ENCODE measurements at regions not wholly inside any gene's neighbourhood (a gene's known extent, or its start where the extent isn't known, plus 50 kb on each side); places are given as distances from the start of the nearest gene placed in this dataset.

DNA sequence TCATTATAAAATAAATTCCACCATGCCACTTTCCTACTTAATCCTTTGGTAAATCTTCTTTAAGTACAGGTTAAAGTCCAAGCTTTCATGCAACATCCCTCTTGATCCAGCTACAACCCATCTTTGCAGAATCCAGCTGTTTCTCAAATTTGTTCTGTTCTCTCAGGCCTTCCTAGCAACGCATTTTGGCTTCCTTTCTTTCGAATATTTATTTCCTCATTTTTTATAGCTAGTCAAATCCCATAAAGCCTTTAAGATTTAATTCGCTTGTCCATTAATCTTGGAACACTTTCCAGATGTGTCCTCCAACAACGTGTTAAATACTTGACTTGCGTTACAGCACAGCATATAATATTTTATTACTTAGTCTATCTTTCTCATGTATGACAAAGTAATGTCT is 600.1 kb upstream of the CHORDC1 start:
- H3K36me3 ChIP-seq: no peaks in the 10 kb centered on the region
- ATAC-seq (ENCODE audit: insufficient number of reproducible peaks, low FRiP score, low read depth) (no peak), DNase-seq (ENCODE audit: low spot score) (no peak)
- no peak overlapping the region for H3K27ac ChIP-seq
- TF ChIP-seq, protein P1, sequence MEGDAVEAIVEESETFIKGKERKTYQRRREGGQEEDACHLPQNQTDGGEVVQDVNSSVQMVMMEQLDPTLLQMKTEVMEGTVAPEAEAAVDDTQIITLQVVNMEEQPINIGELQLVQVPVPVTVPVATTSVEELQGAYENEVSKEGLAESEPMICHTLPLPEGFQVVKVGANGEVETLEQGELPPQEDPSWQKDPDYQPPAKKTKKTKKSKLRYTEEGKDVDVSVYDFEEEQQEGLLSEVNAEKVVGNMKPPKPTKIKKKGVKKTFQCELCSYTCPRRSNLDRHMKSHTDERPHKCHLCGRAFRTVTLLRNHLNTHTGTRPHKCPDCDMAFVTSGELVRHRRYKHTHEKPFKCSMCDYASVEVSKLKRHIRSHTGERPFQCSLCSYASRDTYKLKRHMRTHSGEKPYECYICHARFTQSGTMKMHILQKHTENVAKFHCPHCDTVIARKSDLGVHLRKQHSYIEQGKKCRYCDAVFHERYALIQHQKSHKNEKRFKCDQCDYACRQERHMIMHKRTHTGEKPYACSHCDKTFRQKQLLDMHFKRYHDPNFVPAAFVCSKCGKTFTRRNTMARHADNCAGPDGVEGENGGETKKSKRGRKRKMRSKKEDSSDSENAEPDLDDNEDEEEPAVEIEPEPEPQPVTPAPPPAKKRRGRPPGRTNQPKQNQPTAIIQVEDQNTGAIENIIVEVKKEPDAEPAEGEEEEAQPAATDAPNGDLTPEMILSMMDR (IDR thresholded peaks at IDR 0.05): no peak
- H3K4me3 ChIP-seq: no peak overlapping the region
- H3K9me3 ChIP-seq: no peaks in the 10 kb centered on the region
- no peaks in the 10 kb centered on the region for H3K4me1 ChIP-seq (ENCODE audit: control insufficient read depth in 1 of 2, low read depth in 2 of 2)
- H3K27me3 ChIP-seq (replicated peaks; ENCODE audit: insufficient read depth): no peaks in the 10 kb centered on the region

DNA sequence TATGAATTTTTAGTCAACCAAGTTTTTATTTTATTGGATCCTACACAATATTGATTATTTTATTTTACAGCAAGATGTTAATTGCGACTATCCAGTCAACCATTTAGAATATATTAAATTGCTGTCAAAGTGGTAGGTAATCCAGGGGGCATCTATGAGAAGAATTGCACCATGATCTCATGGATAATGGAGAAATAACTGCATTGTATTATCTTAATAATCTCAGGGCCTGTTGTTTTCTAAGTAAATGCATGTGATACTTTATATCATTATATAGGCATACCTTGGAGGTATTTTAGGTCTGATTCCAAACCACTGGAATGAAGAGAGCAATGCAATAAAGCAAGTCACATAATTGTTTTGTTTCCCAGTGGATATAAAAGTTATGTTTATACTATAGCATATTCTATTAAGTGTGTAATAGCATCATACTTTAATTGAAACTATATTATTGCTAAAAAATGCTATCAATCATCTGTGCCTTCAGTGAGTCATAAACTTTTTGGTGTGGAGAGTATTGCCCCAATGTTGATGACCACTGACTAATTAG is 595.4 kb upstream of the CHORDC1 start:
- Histone ChIP-seq H3K36me3 (no peaks in the 10 kb centered on the region), H3K4me3 (no peak overlapping the region), H3K27ac (no peak overlapping the region), H3K27me3 (replicated peaks; ENCODE audit: insufficient read depth) (no peaks in the 10 kb centered on the region), H3K9me3 (no peaks in the 10 kb centered on the region), H3K4me1 (ENCODE audit: control insufficient read depth in 1 of 2, low read depth in 2 of 2) (no peaks in the 10 kb centered on the region)
- ATAC-seq (ENCODE audit: insufficient number of reproducible peaks, low FRiP score, low read depth) (no peak), DNase-seq (ENCODE audit: low spot score) (no peak)
- TF ChIP-seq, protein P1 (IDR thresholded peaks at IDR 0.05): no peak

DNA sequence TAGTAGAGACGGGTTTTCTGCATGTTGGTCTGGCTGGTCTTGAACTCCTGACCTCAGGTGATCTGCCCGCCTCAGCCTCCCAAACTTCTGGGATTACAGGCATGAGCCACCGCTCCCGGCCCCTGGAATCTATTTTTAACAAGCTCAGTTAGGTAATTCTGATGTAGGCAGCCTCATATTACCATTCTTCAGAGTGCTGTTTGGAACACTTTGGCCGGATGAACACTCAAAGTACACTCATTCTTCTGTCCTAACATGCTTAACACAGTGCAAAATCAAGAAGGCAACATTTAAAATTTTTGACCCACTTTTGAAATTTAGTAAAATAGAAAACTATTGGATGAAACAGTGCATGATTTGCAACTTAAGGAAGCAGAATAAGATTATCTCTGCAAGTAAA is 586.7 kb upstream of the CHORDC1 start:
- H3K4me3 ChIP-seq: no peak overlapping the region

DNA sequence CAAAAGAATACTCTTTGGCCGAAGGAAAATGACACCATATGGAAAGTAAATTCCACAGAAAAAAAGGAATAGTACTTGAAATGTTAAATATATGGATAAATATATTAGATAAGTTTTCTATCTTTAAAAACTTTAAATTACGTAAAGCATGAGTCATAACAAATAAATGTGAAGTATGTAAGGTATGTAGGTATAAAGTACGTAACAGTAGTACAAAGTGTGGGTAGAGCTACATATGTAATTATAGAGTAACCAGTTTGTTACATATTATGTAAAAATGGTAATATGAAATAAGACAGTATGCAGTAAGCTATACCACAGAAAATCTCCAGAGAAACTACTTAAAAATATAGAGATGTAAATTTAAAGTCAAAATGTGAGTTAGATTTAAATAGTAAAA is 582.3 kb upstream of the CHORDC1 start:
- TF ChIP-seq, protein P1 (IDR thresholded peaks at IDR 0.05): no peak
- H3K4me1 ChIP-seq (ENCODE audit: control insufficient read depth in 1 of 2, low read depth in 2 of 2): no peaks in the 10 kb centered on the region
- H3K27ac ChIP-seq: no peak overlapping the region
- no peaks in the 10 kb centered on the region for H3K9me3 ChIP-seq
- H3K36me3 ChIP-seq: no peaks in the 10 kb centered on the region
- DNase-seq (ENCODE audit: low spot score): no peak
- no peak overlapping the region for H3K4me3 ChIP-seq
- H3K27me3 ChIP-seq (replicated peaks; ENCODE audit: insufficient read depth): no peaks in the 10 kb centered on the region
- ATAC-seq (ENCODE audit: insufficient number of reproducible peaks, low FRiP score, low read depth): no peak

More for the DNA sequence above, 586.7 kb upstream of the CHORDC1 start:
- no peak for DNase-seq (ENCODE audit: low spot score)
- no peak for ATAC-seq (ENCODE audit: insufficient number of reproducible peaks, low FRiP score, low read depth)
- Histone ChIP-seq H3K36me3 (no peaks in the 10 kb centered on the region), H3K4me1 (ENCODE audit: control insufficient read depth in 1 of 2, low read depth in 2 of 2) (no peaks in the 10 kb centered on the region), H3K9me3 (no peaks in the 10 kb centered on the region), H3K27ac (no peak overlapping the region), H3K27me3 (replicated peaks; ENCODE audit: insufficient read depth) (no peaks in the 10 kb centered on the region)
- TF ChIP-seq, protein P1 (IDR thresholded peaks at IDR 0.05): no peak

DNA sequence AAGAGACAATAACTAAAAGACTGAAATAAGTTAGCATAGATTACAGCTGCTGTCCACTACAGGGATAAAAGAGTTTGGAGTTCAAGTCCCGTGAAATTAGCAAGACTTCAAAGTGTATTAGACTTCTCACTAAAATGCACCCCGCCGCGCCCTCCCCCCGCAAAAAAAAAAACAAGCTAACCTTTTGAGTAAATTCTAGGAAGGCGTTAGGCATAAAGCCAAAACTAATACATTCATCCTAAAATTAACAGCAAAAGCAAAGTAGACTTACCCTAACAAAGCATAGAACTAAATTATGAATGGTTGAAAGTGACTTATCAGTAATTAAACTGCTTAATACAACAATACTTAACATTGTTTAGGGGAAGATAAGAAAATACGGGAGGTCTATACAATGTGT is 581.0 kb upstream of the CHORDC1 start:
- DNase-seq (ENCODE audit: low spot score): no peak
- no peak for ATAC-seq (ENCODE audit: insufficient number of reproducible peaks, low FRiP score, low read depth)
- no peaks in the 10 kb centered on the region for H3K27me3 ChIP-seq (replicated peaks; ENCODE audit: insufficient read depth)
- H3K4me1 ChIP-seq (ENCODE audit: control insufficient read depth in 1 of 2, low read depth in 2 of 2): no peaks in the 10 kb centered on the region
- H3K9me3 ChIP-seq: no peaks in the 10 kb centered on the region
- H3K4me3 ChIP-seq: no peak overlapping the region
- H3K36me3 ChIP-seq: no peaks in the 10 kb centered on the region
- no peak overlapping the region for H3K27ac ChIP-seq
- TF ChIP-seq, protein P1 (IDR thresholded peaks at IDR 0.05): no peak
